GM12892 (cell line): ENCODE measurements at regions not wholly inside any gene's neighbourhood (a gene's known extent, or its start where the extent isn't known, plus 50 kb on each side); places are given as distances from the start of the nearest gene placed in this dataset.

ENCODE experiments used
- POLR2A ChIP-seq: IDR thresholded peaks from 2 replicates; pipeline ENCODE4 v1.6.1; 2011; ENCODE audit warnings: low read depth, low read length, control low read depth
- POLR2AphosphoS5 ChIP-seq: IDR thresholded peaks from 2 replicates; pipeline ENCODE4 v1.6.1; 2011; ENCODE audit warnings: low read depth, low read length, control low read depth
- TAF1 ChIP-seq: IDR thresholded peaks from 2 replicates; pipeline ENCODE4 v1.6.1; 2011; ENCODE audit warnings: low read depth, mild to moderate bottlenecking, control low read depth, low read length, borderline replicate concordance

- no peak for TF ChIP-seq POLR2AphosphoS5
- TF ChIP-seq POLR2A: no peak
- TF ChIP-seq TAF1: no peak
Observed at GRCh38 chr20:12153628-12154027, 235.9 kb downstream of the BTBD3 start.
